VCaP (cell line): ENCODE measurements at regions not wholly inside any gene's neighbourhood (a gene's known extent, or its start where the extent isn't known, plus 50 kb on each side); places are given as distances from the start of the nearest gene placed in this dataset.

ENCODE experiments used
- H3K27ac ChIP-seq: fragments of 450-650 bp; 2 replicates; pipeline ENCODE4 v1.5.1; 2017
- CTCF ChIP-seq: fragments of 450-650 bp; conservative IDR thresholded peaks from 2 replicates; pipeline ENCODE4 v1.5.1; 2017; ENCODE audit warnings: mild to moderate bottlenecking, moderate library complexity

GRCh38 chr2:223460774-223461211 lies 141.4 kb downstream of the SCG2 start:
- no peak for TF ChIP-seq CTCF
- no peak overlapping the region for H3K27ac ChIP-seq

GRCh38 chr2:223464071-223464470 lies 138.1 kb downstream of the SCG2 start:
- no peak overlapping the region for H3K27ac ChIP-seq
- no peak for TF ChIP-seq CTCF

- TF ChIP-seq CTCF = no peak
- no peak overlapping the region for H3K27ac ChIP-seq
Observed at GRCh38 chr2:223465793-223466192, 136.4 kb downstream of the SCG2 start.

- TF ChIP-seq CTCF = no peak
Observed at GRCh38 chr2:223467196-223467595, 135.0 kb downstream of the SCG2 start.

GRCh38 chr2:223469270-223470046 lies 132.7 kb downstream of the SCG2 start:
- TF ChIP-seq CTCF = no peak
- no peak overlapping the region for H3K27ac ChIP-seq

More at GRCh38 chr2:223467196-223467595, 135.0 kb downstream of the SCG2 start:
- H3K27ac ChIP-seq = no peak overlapping the region

- no peak for TF ChIP-seq CTCF
- no peak overlapping the region for H3K27ac ChIP-seq
Observed at GRCh38 chr2:223470602-223471001, 131.6 kb downstream of the SCG2 start.

GRCh38 chr2:223472771-223473170 lies 129.4 kb downstream of the SCG2 start:
- no peak overlapping the region for H3K27ac ChIP-seq
- TF ChIP-seq CTCF = no peak
